ENCODE measurements at regions not wholly inside any gene's neighbourhood (a gene's known extent, or its start where the extent isn't known, plus 50 kb on each side); places are given as distances from the start of the nearest gene placed in this dataset.

DNA sequence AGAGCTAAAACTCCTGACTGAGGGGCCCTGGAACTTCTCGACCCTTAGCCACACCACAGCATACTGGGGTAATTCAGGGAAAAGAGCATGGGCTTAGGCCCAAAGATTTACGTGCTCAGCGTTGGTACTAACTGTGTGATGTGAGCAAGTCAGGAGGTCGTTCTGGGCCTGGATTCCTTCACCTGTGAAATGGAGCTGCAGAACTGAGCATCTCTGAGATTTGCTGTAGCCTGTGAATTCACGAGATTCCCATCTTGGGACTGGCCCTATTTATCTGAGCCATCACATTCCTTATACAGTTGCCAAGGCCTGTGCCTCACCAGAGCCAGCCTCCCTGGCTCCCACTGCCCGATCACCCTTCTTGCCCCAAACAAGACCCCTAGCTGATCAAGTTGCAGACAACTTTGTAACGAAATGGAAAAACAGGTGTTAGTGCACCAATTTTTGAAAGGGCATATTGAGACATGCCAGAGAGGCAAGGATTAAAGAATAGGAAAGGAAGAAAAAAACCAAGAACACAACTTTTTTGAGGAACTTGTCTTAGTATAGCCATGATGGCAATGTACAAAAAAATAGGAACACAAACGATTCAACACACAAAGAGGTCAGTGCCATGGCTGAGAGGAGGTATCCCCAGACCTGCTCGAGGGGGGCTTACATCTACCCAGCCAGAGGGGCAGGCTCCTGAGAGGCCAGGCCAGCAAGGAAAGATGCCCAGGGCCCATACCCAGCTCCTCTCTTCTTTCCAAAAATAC is 323.0 kb upstream of the JARID2 start:
- TF ChIP-seq, protein P1, sequence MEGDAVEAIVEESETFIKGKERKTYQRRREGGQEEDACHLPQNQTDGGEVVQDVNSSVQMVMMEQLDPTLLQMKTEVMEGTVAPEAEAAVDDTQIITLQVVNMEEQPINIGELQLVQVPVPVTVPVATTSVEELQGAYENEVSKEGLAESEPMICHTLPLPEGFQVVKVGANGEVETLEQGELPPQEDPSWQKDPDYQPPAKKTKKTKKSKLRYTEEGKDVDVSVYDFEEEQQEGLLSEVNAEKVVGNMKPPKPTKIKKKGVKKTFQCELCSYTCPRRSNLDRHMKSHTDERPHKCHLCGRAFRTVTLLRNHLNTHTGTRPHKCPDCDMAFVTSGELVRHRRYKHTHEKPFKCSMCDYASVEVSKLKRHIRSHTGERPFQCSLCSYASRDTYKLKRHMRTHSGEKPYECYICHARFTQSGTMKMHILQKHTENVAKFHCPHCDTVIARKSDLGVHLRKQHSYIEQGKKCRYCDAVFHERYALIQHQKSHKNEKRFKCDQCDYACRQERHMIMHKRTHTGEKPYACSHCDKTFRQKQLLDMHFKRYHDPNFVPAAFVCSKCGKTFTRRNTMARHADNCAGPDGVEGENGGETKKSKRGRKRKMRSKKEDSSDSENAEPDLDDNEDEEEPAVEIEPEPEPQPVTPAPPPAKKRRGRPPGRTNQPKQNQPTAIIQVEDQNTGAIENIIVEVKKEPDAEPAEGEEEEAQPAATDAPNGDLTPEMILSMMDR (IDR thresholded peaks at IDR 0.05), result no peak
- Mint-ChIP-seq H3K4me3 (no peak overlapping the region), H3K9me3 (no peaks in the 10 kb centered on the region), H3K27me3 (ENCODE audit: low read depth in 2 of 2) (peaks cover 0 to 9% of the 10 kb centered on the region in 2 donors), H3K27ac (peak overlapping the region in 1 of 2 donors; percentile 64), H3K4me1 (peaks cover 10 to 11% of the 10 kb centered on the region in 2 donors), H3K36me3 (no peaks in the 10 kb centered on the region)
- no peaks in the 10 kb centered on the region for H3K9me3 ChIP-seq (ENCODE audit: control insufficient read depth, insufficient read depth, low read length)
- intact Hi-C loops (cut with micrococcal nuclease), result no loop called here
- DNase-seq (no peak), ATAC-seq (peak in 1 of 3 donors; percentile 2)
- H3K4me1 ChIP-seq (ENCODE audit: control insufficient read depth, insufficient read depth, low read length), result peaks cover 31% of the 10 kb centered on the region
- no peaks in the 10 kb centered on the region for H3K27me3 ChIP-seq (ENCODE audit: control insufficient read depth, insufficient read depth, low read length)
- WGBS (ENCODE audit: insufficient coverage), result 73% methylated on average over 9 of the region's 9 CpGs
- no peaks in the 10 kb centered on the region for H3K36me3 ChIP-seq (ENCODE audit: control insufficient read depth, insufficient read depth, low read length)
- H3K27ac ChIP-seq (ENCODE audit: low read length), result peak overlapping the region; percentile 61
- H3K4me3 ChIP-seq (ENCODE audit: low read length), result no peak overlapping the region

DNA sequence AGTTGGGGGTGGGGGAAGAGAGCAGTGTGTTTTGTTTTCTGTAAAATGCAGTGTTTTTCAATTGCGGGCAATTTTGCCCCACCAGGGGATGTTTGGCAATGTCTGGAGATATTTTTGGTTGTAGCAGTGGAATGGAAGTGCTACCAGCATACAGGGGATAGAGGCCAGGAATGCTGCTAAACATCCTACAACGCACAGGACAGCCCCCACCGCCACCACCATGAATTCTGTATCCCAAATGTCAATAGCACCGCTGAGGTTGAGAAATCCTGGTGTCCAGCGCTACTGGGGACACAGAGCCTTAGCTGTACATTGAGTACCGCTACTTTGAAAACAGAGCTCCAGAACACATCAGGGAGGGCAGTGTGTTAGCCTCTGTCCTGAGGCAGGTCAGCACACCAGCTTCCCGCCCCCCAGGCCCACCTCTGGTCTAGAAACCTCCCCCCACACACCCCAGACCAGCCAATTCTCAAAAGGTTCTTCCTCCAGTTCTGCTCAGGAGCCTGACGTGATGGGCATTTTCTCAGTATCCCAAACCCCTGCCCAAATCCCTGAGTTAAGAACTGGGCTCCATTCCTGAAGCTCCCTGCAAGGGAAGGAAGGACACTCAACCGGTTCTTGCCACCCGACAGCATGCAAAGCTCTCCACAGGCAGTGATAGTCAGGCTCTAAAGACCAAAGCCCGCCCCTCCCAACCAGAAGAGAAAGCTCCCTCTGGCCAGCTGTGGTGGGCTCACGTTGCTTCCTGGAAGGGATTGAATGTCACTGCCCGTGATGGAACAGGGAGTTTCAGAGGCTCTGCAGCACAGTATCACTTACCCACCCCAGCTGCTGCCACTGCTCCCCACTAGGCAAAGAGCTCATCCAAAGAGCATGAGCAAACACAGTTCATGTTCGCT is 321.5 kb upstream of the JARID2 start:
- intact Hi-C loops (cut with micrococcal nuclease), result no loop called here
- Mint-ChIP-seq H3K4me3 (no peak overlapping the region), H3K4me1 (peaks cover 10 to 11% of the 10 kb centered on the region in 2 donors), H3K27ac (no peak overlapping the region), H3K9me3 (no peaks in the 10 kb centered on the region), H3K27me3 (ENCODE audit: low read depth in 2 of 2) (peaks cover 0 to 9% of the 10 kb centered on the region in 2 donors), H3K36me3 (no peaks in the 10 kb centered on the region)
- Histone ChIP-seq H3K4me1 (ENCODE audit: control insufficient read depth, insufficient read depth, low read length) (peaks cover 31% of the 10 kb centered on the region), H3K27ac (ENCODE audit: low read length) (no peak overlapping the region), H3K36me3 (ENCODE audit: control insufficient read depth, insufficient read depth, low read length) (no peaks in the 10 kb centered on the region), H3K27me3 (ENCODE audit: control insufficient read depth, insufficient read depth, low read length) (no peaks in the 10 kb centered on the region), H3K4me3 (ENCODE audit: low read length) (no peak overlapping the region), H3K9me3 (ENCODE audit: control insufficient read depth, insufficient read depth, low read length) (no peaks in the 10 kb centered on the region)
- TF ChIP-seq, protein P1 (IDR thresholded peaks at IDR 0.05), result no peak
- WGBS (ENCODE audit: insufficient coverage), result 88% methylated on average over 14 of the region's 14 CpGs
- ATAC-seq (no peak), DNase-seq (no peak)

DNA sequence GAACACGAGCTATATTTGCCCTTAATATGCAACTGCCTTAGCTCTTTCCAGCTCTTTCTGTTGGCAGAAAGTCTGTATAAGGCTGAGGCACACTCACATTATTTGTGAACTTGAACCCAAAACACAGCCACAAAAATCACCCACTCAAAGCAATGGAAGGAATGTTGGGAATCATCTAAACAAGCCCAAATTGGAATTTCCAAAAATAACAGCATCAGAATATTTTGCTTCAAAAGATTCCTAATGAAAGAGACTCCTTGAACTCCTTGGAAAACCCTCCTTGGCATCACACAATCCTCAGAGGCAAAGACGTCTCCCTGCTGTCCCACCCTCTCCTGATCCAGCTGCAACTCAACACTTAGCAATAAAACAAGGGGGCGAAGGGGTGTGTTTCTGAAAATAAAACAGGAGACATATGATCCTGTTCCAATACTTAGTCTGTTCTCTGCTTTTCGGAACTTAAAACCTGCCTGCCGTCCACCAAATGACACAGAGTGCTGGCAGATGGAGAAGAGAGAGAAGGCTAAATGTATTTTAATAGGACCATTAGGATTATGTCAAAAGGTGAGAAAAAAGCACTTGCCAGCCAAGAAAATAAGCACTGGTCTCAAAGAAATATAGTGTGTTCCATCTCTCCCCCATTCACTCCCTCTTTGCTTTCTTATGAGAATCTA is 320.7 kb upstream of the JARID2 start:
- Histone ChIP-seq H3K27me3 (ENCODE audit: control insufficient read depth, insufficient read depth, low read length) (no peaks in the 10 kb centered on the region), H3K4me1 (ENCODE audit: control insufficient read depth, insufficient read depth, low read length) (peaks cover 27% of the 10 kb centered on the region), H3K4me3 (ENCODE audit: low read length) (no peak overlapping the region), H3K27ac (ENCODE audit: low read length) (no peak overlapping the region), H3K9me3 (ENCODE audit: control insufficient read depth, insufficient read depth, low read length) (no peaks in the 10 kb centered on the region), H3K36me3 (ENCODE audit: control insufficient read depth, insufficient read depth, low read length) (no peaks in the 10 kb centered on the region)
- ATAC-seq (no peak), DNase-seq (no peak)
- Mint-ChIP-seq H3K36me3 (no peaks in the 10 kb centered on the region), H3K4me3 (no peak overlapping the region), H3K27me3 (ENCODE audit: low read depth in 2 of 2) (peaks cover 0 to 9% of the 10 kb centered on the region in 2 donors), H3K4me1 (peaks cover 10 to 14% of the 10 kb centered on the region in 2 donors), H3K9me3 (no peaks in the 10 kb centered on the region), H3K27ac (no peak overlapping the region)
- TF ChIP-seq, protein P1 (IDR thresholded peaks at IDR 0.05), result no peak
- intact Hi-C loops (cut with micrococcal nuclease), result no loop called here
- 93% methylated on average over 5 of the region's 5 CpGs for WGBS (ENCODE audit: insufficient coverage)
